ENCODE measurements at regions not wholly inside any gene's neighbourhood (a gene's known extent, or its start where the extent isn't known, plus 50 kb on each side); places are given as distances from the start of the nearest gene placed in this dataset.

GRCh38 chr12:77493302-77494168, 337.2 kb upstream of the NAV3 start:
- H3K27ac ChIP-seq (ENCODE audit: insufficient read depth, low read depth, low read length), result no peak overlapping the region
- no peak overlapping the region for H3K9ac ChIP-seq (replicated peaks; ENCODE audit: extremely low read depth, insufficient read depth, low read length)
- no peaks in the 10 kb centered on the region for H4K20me1 ChIP-seq (replicated peaks; ENCODE audit: control insufficient read depth, extremely low read depth, insufficient read depth, low read length)
- CTCF ChIA-PET, result no interaction called here
- POLR2A ChIA-PET, result no interaction called here
- H3K4me2 ChIP-seq (ENCODE audit: insufficient read depth, low read length), result no peak overlapping the region
- no peaks in the 10 kb centered on the region for H3K4me1 ChIP-seq (ENCODE audit: control insufficient read depth, extremely low read depth, insufficient read depth, low read length)
- no peaks in the 10 kb centered on the region for H3K9me3 ChIP-seq (replicated peaks; ENCODE audit: control insufficient read depth, insufficient read depth, low read length)
- no peak for TF ChIP-seq POLR2A (IDR thresholded peaks at IDR 0.05; ENCODE audit: low read depth, low read length)
- TF ChIP-seq POLR2AphosphoS5 (IDR thresholded peaks at IDR 0.05; ENCODE audit: insufficient read depth, low read depth, low read length), result no peak
- FAIRE-seq (no peak), DNase-seq (ENCODE audit: low read depth, low spot score) (no peak)
- no peak overlapping the region for H3K4me3 ChIP-seq (replicated peaks in 1 of 3; ENCODE audit: insufficient read depth in 1 of 3, low read depth in 1 of 3, low read length in 3 of 3)
- no peaks in the 10 kb centered on the region for H3K79me2 ChIP-seq (ENCODE audit: control insufficient read depth, insufficient read depth, low read length)
- H3K9me1 ChIP-seq (replicated peaks; ENCODE audit: control insufficient read depth, extremely low read depth, insufficient read depth, low read length), result no peaks in the 10 kb centered on the region
- dilution Hi-C loops (cut with MboI; ENCODE audit: extremely low pct_ligation_motif_present, low sequenced_read_pairs) (no loop called here), intact Hi-C loops (cut with micrococcal nuclease) (no loop called here)
- no TSS peak for BruUV-seq (replicated peaks)
- no peaks in the 10 kb centered on the region for H3K36me3 ChIP-seq (ENCODE audit: control insufficient read depth in 2 of 2, extremely low read depth in 1 of 2, insufficient read depth in 2 of 2, low read length in 2 of 2)
- no peaks in the 10 kb centered on the region for H3K27me3 ChIP-seq (ENCODE audit: control insufficient read depth in 2 of 2, insufficient read depth in 2 of 2, low read length in 2 of 2)
- no peak overlapping the region for H2AFZ ChIP-seq (ENCODE audit: low read depth, low read length)

GRCh38 chr12:77492536-77492935, 338.2 kb upstream of the NAV3 start:
- no peaks in the 10 kb centered on the region for H4K20me1 ChIP-seq (replicated peaks; ENCODE audit: control insufficient read depth, extremely low read depth, insufficient read depth, low read length)
- H3K9me3 ChIP-seq (replicated peaks; ENCODE audit: control insufficient read depth, insufficient read depth, low read length), result no peaks in the 10 kb centered on the region
- no peak for TF ChIP-seq EZH2 (IDR thresholded peaks at IDR 0.05; ENCODE audit: borderline replicate concordance, low read depth, low read length, severe bottlenecking)
- no peak for TF ChIP-seq GATA2 (IDR thresholded peaks at IDR 0.05; ENCODE audit: insufficient read depth, insufficient read length, low read depth, low read length)
- no peak for TF ChIP-seq JUN (IDR thresholded peaks at IDR 0.05; ENCODE audit: borderline replicate concordance, insufficient read depth, insufficient read length, low read depth)
- no peak for TF ChIP-seq FOS (IDR thresholded peaks at IDR 0.05; ENCODE audit: borderline replicate concordance, insufficient read depth, low read length)
- TF ChIP-seq, protein P1, sequence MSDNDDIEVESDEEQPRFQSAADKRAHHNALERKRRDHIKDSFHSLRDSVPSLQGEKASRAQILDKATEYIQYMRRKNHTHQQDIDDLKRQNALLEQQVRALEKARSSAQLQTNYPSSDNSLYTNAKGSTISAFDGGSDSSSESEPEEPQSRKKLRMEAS (IDR thresholded peaks at IDR 0.05; ENCODE audit: insufficient read depth, insufficient read length), result no peak
- TF ChIP-seq POLR2AphosphoS5 (IDR thresholded peaks at IDR 0.05; ENCODE audit: insufficient read depth, low read depth, low read length), result no peak
- no peak for TF ChIP-seq POLR2A (IDR thresholded peaks at IDR 0.05; ENCODE audit: low read depth, low read length)
- TF ChIP-seq MYC (IDR thresholded peaks at IDR 0.05; ENCODE audit: low read depth, low read length), result no peak
- TF ChIP-seq, protein P2, sequence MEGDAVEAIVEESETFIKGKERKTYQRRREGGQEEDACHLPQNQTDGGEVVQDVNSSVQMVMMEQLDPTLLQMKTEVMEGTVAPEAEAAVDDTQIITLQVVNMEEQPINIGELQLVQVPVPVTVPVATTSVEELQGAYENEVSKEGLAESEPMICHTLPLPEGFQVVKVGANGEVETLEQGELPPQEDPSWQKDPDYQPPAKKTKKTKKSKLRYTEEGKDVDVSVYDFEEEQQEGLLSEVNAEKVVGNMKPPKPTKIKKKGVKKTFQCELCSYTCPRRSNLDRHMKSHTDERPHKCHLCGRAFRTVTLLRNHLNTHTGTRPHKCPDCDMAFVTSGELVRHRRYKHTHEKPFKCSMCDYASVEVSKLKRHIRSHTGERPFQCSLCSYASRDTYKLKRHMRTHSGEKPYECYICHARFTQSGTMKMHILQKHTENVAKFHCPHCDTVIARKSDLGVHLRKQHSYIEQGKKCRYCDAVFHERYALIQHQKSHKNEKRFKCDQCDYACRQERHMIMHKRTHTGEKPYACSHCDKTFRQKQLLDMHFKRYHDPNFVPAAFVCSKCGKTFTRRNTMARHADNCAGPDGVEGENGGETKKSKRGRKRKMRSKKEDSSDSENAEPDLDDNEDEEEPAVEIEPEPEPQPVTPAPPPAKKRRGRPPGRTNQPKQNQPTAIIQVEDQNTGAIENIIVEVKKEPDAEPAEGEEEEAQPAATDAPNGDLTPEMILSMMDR (IDR thresholded peaks at IDR 0.05; ENCODE audit: extremely low read depth in 1 of 2, insufficient read depth in 1 of 2, low read depth in 1 of 2, low read length in 2 of 2), result no peak
- ChIA-PET POLR2A (no interaction called here), CTCF (no interaction called here)
- H3K36me3 ChIP-seq (ENCODE audit: control insufficient read depth in 2 of 2, extremely low read depth in 1 of 2, insufficient read depth in 2 of 2, low read length in 2 of 2), result no peaks in the 10 kb centered on the region
- H3K4me1 ChIP-seq (ENCODE audit: control insufficient read depth, extremely low read depth, insufficient read depth, low read length), result no peaks in the 10 kb centered on the region
- H3K4me3 ChIP-seq (replicated peaks in 1 of 3; ENCODE audit: insufficient read depth in 1 of 3, low read depth in 1 of 3, low read length in 3 of 3), result no peak overlapping the region
- DNase-seq (ENCODE audit: low read depth, low spot score) (no peak), FAIRE-seq (no peak)
- no peak overlapping the region for H3K4me2 ChIP-seq (ENCODE audit: insufficient read depth, low read length)
- H3K27ac ChIP-seq (ENCODE audit: insufficient read depth, low read depth, low read length), result no peak overlapping the region
- dilution Hi-C loops (cut with MboI; ENCODE audit: extremely low pct_ligation_motif_present, low sequenced_read_pairs), result no loop called here
- BruUV-seq (replicated peaks), result no TSS peak
- intact Hi-C loops (cut with micrococcal nuclease), result no loop called here
- no peaks in the 10 kb centered on the region for H3K79me2 ChIP-seq (ENCODE audit: control insufficient read depth, insufficient read depth, low read length)
- no peaks in the 10 kb centered on the region for H3K27me3 ChIP-seq (ENCODE audit: control insufficient read depth in 2 of 2, insufficient read depth in 2 of 2, low read length in 2 of 2)
- no peak overlapping the region for H3K9ac ChIP-seq (replicated peaks; ENCODE audit: extremely low read depth, insufficient read depth, low read length)
- no peaks in the 10 kb centered on the region for H3K9me1 ChIP-seq (replicated peaks; ENCODE audit: control insufficient read depth, extremely low read depth, insufficient read depth, low read length)
- H2AFZ ChIP-seq (ENCODE audit: low read depth, low read length), result no peak overlapping the region

All from endothelial cell of umbilical vein (primary cell).